Fibroblast of the conjunctiva (primary cell): ENCODE measurements at regions not wholly inside any gene's neighbourhood (a gene's known extent, or its start where the extent isn't known, plus 50 kb on each side); places are given as distances from the start of the nearest gene placed in this dataset.

Experiments
- DNase-seq: peaks from one replicate; pipeline ENCODE4 v3.0.0-alpha.2; 2010; ENCODE audit warnings: low read depth

GRCh38 chr10:28926932-28927331 lies 249.6 kb downstream of the BAMBI start:
- no peak for DNase-seq

DNA sequence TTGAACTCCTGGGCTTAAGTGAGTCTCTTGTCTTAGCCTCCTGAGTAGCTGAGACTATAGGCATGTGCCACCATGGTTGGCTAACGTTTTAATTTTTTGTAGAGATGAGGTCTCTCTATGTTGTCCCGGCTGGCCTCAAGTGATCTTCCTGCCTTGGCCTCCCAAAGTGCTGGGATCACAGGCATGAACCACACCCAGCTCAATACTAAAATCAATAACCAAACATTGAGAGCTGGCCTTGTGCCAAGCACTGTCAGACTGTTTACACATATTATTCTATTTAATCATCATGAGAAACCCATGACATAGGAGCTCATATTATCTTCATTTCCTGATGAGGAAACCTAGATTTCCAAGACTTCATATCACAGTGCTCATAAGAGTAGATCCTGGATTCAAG lies 251.2 kb downstream of the BAMBI start:
- DNase-seq, result no peak

DNA sequence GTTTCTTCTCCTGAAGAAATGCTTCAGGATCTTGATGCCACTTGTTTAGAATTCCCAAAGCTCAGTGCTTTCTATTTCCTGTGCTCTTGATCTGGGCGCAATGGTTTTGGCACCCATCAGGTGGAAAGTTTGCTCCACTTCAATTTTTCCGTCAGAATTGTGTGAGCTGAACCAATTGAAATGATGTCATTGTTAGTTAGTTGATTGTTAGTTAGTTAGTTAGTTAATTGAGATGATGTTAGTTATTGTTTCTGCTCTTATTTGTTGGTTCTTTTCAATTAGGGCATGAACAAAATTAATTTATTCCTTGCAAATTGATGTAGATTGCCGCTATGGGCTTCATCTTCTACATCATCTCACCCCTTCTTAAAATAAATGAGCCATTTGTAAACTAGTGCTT lies 252.6 kb downstream of the BAMBI start:
- no peak for DNase-seq

DNA sequence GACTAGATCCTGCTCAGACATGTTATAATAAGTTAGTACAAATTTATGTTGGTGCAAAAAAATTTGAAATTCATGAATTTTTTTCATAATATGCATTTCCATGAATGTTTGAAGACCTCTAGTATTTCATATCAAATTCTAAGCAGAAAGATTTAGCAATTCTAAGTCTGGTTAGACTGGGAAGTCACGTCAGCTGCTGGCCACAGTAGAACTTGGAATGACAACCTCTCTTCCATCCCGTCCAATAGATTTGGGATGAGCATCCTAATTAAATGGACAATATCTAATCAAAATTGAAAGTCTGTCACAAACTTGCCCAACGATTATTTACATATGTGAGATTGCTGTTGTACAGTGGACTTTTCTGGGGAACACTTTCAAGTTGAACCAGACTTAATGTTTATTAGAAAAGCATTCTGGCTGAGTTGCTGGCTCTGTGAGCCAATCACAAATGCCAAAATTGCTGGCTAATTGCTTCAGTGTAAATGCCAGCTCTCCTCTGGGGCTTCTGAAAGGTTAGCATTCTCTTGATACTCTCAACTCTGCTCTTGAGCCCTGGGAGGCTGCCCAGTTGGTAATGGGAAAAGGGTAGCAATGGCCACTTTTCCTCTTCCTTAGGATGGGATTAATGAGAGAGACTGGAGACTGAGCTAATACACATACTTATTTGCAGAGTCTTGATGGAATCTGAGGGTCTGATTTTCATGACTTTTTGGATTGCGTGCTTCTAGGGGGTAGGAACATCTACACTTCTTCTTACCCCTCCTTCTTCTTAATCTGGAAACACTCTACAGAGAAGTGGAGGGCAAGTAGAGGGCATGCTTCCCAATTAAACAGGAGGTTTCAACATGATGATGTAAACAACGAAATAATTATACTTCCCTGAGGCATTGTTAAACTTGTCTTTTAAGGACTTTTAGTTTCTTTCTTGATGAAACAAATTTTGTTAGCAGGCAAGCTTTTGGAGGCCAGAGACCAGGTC lies 253.5 kb downstream of the BAMBI start:
- DNase-seq, result no peak

DNA sequence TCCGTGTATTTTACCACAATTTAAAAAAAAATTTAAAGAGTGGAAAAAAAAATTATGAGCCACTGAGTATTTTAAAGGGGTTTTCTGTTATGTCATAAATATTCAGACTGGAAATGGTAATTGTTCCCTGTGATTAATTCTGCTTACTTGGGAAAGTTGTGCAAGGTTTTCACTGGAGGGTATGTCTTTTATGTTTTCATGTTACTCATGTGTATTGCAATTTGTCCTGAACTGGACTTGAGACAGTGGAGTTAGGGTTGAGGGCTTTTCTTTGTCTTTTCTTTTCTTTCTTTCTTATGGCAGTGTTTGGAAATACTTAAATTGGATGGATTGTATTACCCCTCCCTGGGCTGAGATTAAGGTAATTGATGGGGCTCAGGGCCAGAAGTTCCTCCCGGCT lies 257.7 kb downstream of the BAMBI start:
- no peak for DNase-seq

DNA sequence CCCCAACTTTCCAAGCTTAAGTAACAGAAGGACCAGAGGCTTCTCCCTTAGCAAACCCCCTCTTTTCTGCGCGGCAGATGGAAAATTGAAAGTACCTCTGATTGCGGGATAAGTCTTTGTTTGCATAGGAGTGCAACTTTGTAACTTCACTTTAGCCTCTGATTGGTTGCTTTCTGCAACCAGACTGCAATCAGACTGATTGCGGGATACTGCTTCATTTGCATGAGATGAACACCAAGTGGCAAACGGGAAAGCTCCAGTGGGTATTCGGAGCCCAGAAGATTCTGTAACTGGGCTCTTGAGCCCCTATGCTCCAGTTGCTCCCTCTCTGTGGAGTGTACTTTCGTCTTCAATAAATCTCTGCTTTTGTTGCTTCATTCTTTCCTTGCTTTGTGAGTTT lies 260.6 kb downstream of the BAMBI start:
- no peak for DNase-seq

GRCh38 chr10:28938745-28939144 lies 261.4 kb downstream of the BAMBI start:
- no peak for DNase-seq

DNA sequence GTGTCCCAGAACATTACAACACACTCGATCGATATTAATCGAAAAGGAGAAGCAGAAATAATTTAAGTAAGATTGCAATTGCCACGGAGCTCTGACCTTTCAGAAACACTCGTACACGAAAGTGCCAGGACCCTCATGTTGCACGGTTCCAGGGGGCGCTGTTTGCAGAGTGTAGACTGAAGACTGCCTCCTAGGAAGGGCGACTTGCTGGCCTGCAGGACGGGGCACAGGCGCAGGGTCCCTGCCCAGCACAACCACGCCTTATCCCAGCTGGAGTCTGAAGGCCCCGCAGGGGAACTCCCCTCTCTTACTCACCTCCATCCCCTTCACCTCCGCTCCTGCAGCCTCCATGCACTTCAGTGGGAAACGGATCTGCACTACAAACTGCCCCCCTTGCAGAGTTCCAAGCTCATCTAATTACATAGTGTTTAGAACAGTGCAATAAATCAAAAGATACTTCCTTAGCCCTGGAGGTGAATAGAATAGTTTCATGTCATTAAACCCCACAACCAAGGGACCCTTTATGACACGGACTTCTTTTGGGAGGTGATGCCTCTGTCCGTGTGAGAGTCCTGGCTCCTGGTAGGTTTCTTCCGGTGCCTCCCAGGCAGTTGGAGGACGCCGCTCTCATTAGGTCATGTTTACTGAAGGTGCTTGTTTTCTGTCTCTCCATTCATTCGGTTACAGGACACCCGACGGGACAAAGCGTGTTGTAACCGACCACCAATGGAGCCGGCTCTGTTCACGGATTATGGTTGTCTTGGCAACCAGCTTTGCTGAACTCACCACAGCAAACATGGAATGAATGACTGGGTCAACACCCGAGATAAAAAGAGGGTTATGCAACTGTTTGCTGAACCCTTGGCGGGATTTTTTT lies 262.2 kb downstream of the BAMBI start:
- DNase-seq, result peak; percentile 52

- no peak for DNase-seq
Measured at GRCh38 chr10:28940158-28940888, 263.0 kb downstream of the BAMBI start.

DNA sequence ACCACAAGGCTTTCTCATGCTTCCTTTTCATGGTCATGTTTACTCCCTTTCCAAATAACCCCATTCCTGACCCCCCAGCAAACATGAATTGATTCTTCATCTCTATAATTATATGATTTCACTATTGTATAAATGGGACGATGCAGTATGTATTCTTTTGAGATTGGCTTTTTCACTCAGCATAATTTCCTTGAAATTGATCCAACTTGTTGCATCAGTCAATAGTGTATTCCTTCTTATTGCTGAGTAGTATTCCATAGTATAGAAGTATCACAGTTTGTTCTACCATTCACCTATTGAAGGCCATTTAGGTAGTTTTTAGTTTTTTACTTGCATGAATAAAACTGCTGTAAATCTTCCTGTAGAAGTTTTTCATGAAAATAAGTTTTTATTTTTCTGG lies 264.7 kb downstream of the BAMBI start:
- DNase-seq, result no peak

DNA sequence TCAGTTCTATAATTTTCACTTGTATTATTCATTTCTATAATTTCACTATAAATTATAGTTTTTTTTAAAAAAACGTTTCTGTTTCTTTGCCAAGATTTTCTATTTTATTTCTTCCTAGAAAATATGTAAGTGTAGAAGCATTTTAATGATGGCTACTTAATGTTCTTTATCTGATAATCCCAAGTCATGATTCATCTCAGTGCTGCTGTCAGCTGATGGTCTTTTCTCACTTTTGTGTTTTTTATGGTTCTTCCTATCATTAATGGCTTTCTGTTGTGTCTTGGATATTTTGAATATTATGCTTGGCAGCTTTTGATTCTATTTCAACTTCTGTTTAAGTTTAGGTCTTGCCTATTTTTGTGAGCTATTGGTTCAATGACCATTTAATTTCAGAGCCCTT lies 268.6 kb downstream of the BAMBI start:
- no peak for DNase-seq

GRCh38 chr10:28946479-28946878 lies 269.2 kb downstream of the BAMBI start:
- DNase-seq, result no peak

- DNase-seq, result no peak
Measured at GRCh38 chr10:28947171-28947570, 269.9 kb downstream of the BAMBI start.

GRCh38 chr10:28948046-28948445 lies 270.7 kb downstream of the BAMBI start:
- no peak for DNase-seq

GRCh38 chr10:28949005-28950004 lies 272.0 kb downstream of the BAMBI start:
- DNase-seq, result no peak

DNA sequence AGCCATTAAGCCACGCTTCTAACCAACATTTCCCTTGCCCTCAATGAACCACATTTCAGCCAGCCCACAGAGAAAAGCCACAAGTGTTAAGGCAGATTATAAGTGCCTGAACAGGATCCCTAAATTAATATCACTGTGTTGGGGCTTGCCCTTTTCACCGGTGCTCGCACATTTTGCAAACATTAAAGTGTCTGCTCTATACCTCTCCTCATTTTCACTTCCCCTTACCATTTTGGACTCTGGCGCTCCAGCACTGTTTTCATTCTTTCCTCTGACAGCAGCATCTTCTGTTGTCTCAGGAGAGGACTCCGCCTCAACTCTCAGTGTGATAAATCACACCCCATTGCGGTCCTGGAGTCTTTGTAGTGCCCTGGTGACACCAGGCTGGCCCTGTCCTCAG lies 274.2 kb downstream of the BAMBI start:
- DNase-seq, result no peak

DNA sequence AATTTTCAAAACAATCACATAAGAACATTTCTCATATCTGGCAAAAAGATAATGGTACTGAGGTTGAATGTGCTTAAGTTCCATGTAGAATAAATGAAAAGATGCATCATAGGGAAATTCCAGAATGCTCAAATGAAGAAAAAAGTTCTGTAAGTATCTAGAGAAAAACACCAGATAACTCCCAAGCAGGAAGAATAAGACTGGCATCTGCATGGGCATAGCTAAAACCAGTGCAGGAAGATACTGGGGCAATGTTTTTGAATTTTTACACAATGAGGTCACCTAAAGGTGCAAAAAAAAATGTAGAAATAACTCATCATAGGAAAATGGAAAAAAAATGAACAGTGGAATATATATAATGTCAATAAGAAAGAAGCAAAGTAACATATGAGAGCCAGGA lies 275.2 kb downstream of the BAMBI start:
- no peak for DNase-seq

- DNase-seq, result no peak
Measured at GRCh38 chr10:28954211-28954610, 276.9 kb downstream of the BAMBI start.

DNA sequence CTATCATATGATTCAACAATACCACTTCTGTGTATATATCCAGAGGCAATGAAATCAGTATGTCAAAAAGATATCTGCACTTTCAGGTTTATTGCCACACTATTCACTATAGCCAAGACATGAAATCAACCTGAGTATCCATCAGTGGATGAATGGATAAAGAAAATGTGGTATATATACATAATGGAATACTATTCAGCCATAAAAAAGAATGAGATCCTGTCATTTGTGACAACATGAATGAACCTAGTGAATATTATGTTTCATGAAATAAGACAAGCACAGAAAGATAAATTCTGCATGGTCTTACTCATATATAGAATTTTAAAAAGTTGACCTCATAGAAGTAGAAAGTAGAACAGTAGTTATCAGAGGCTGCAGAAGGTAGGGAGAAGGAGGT lies 281.1 kb downstream of the BAMBI start:
- no peak for DNase-seq

GRCh38 chr10:28959850-28960501 lies 282.7 kb downstream of the BAMBI start:
- DNase-seq, result no peak

DNA sequence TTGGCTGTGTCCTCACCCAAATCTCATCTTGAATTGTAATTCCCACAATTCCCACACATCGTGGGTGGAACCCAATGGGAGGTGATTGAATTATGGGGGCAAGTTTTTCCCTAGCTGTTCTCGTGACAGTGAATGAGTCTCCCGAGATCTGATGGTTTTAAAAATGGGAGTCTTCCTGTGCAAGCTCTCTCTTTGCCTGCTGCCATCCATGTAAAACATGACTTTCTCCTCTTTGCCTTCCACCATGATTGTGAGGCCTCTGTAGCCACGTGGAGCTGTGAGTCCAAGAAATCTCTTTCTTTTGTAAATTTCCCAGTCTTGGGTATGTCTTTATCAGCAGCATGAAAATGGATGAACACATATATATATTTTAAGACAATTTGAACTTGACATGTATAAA lies 285.4 kb downstream of the BAMBI start:
- DNase-seq, result no peak
